ENCODE measurements at regions not wholly inside any gene's neighbourhood (a gene's known extent, or its start where the extent isn't known, plus 50 kb on each side); places are given as distances from the start of the nearest gene placed in this dataset.

DNA sequence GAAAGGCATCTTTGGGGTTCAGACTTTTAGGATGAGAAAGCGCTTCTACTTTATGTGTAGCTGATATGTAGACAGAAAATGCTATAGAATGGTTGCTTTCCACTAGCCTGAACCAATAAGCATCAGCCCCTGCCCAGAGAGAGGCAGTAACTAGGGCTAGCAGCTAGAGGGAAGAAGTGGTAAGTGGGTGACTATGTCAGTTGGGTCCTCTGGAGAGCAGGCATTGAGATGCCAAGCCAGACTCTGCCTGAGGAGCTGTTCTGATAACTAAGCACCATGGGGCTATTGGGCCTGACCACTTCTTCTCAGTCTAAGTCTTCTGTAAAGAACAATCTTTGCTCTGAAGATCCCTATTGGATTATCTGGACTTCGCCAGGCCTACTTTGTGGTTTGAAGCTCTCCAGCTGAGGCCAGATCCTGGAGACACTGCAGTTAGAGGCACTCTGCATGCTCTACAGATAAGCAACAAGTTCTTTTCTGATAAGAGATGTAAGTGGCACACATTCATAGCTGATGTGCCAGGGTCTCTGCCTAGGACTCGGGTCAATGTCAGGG lies 146.1 kb downstream of the RBM46 start:
- intact Hi-C loops (cut with micrococcal nuclease; ENCODE audit: unreplicated experiment): loop anchor here (10.0 kb wide), 1 partner anchor 292 kb away; no protein-coding TSS in a partner anchor
- Mint-ChIP-seq H3K36me3 (ENCODE audit: insufficient read depth, unreplicated experiment) (no peaks in the 10 kb centered on the region), H3K4me3 (ENCODE audit: low read depth, unreplicated experiment) (no peak overlapping the region), H3K9me3 (ENCODE audit: low read depth, unreplicated experiment) (no peaks in the 10 kb centered on the region), H3K27me3 (ENCODE audit: unreplicated experiment) (no peaks in the 10 kb centered on the region), H3K4me1 (ENCODE audit: low read depth, unreplicated experiment) (no peaks in the 10 kb centered on the region), H3K27ac (ENCODE audit: unreplicated experiment) (no peak overlapping the region)
- no peak for DNase-seq
- CTCF ChIA-PET: no interaction called here
- BruUV-seq (replicated peaks): no TSS peak
- TF ChIP-seq, protein P1, sequence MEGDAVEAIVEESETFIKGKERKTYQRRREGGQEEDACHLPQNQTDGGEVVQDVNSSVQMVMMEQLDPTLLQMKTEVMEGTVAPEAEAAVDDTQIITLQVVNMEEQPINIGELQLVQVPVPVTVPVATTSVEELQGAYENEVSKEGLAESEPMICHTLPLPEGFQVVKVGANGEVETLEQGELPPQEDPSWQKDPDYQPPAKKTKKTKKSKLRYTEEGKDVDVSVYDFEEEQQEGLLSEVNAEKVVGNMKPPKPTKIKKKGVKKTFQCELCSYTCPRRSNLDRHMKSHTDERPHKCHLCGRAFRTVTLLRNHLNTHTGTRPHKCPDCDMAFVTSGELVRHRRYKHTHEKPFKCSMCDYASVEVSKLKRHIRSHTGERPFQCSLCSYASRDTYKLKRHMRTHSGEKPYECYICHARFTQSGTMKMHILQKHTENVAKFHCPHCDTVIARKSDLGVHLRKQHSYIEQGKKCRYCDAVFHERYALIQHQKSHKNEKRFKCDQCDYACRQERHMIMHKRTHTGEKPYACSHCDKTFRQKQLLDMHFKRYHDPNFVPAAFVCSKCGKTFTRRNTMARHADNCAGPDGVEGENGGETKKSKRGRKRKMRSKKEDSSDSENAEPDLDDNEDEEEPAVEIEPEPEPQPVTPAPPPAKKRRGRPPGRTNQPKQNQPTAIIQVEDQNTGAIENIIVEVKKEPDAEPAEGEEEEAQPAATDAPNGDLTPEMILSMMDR (IDR thresholded peaks at IDR 0.05; ENCODE audit: unreplicated experiment): no peak

DNA sequence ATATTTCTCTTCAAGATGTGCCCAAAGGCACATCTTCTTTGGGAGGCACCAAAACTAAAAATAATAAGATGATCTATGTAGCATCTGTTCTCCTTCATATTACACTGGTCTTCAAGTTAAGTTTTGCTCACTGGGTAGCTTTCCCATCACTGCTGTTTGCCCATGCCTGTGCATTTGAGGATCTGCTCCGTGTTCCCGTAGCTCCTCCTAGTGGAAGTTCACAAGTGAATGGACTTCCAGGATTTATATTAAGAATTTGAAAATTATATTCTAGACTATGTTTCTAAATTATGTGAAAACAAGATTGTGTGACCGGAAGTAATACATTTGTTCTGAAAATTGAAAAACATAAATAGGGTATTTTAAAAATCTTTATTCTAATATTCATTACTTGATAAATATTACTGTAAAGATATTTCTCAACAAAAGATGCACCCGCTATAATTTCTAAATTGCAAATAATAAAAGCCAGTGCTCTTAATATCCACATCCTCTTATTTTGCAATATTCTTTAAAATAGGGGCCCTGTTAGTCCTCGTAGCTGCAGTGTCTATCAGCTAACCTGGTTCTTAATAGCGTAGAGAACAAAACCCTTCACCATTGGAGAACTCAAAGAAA lies 147.7 kb downstream of the RBM46 start:
- intact Hi-C loops (cut with micrococcal nuclease; ENCODE audit: unreplicated experiment): loop anchor here (1.0 to 10.0 kb wide), 3 partner anchors 74 to 294 kb away; no protein-coding TSS in a partner anchor
- H3K9me3 Mint-ChIP-seq (ENCODE audit: low read depth, unreplicated experiment): no peaks in the 10 kb centered on the region
- no TSS peak for BruUV-seq (replicated peaks)
- CTCF ChIA-PET: interaction anchor here (0.8 to 1.4 kb wide), 4 partner anchors 73 to 242 kb away, joined by 3 to 7 read pairs (median 4); no protein-coding TSS in a partner anchor
- no peak overlapping the region for H3K4me3 Mint-ChIP-seq (ENCODE audit: low read depth, unreplicated experiment)
- TF ChIP-seq, protein P1 (IDR thresholded peaks at IDR 0.05; ENCODE audit: unreplicated experiment): peak; percentile 37
- no peaks in the 10 kb centered on the region for H3K4me1 Mint-ChIP-seq (ENCODE audit: low read depth, unreplicated experiment)
- peak; percentile 34 for DNase-seq
- no peaks in the 10 kb centered on the region for H3K36me3 Mint-ChIP-seq (ENCODE audit: insufficient read depth, unreplicated experiment)
- no peaks in the 10 kb centered on the region for H3K27me3 Mint-ChIP-seq (ENCODE audit: unreplicated experiment)
- no peak overlapping the region for H3K27ac Mint-ChIP-seq (ENCODE audit: unreplicated experiment)

DNA sequence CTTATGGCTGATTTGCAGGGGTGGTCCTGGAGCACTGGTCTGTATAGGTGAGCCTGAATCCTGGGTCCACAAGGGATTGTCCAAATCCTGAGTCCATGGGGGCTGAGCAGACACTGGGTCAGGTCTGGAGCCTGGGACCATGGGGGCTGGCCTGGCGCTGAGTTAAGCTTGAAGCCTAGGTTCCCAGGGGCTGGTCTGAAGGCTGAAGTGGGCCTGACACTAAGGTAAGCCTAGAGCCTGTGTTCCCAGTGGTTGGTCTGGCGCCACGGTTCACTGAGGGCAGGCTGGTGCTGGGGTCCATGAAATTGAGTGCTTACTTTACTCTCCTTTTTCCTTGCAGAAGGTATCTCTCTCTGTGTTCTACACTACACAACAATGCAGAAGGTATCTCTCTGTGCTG lies 155.8 kb downstream of the RBM46 start:
- Mint-ChIP-seq H3K4me3 (ENCODE audit: low read depth, unreplicated experiment) (no peak overlapping the region), H3K27me3 (ENCODE audit: unreplicated experiment) (no peaks in the 10 kb centered on the region), H3K27ac (ENCODE audit: unreplicated experiment) (no peak overlapping the region), H3K9me3 (ENCODE audit: low read depth, unreplicated experiment) (peaks cover 3% of the 10 kb centered on the region), H3K4me1 (ENCODE audit: low read depth, unreplicated experiment) (no peaks in the 10 kb centered on the region), H3K36me3 (ENCODE audit: insufficient read depth, unreplicated experiment) (no peaks in the 10 kb centered on the region)
- no peak for DNase-seq
- CTCF ChIA-PET: no interaction called here
- BruUV-seq (replicated peaks): no TSS peak
- TF ChIP-seq, protein P1 (IDR thresholded peaks at IDR 0.05; ENCODE audit: unreplicated experiment): no peak
- intact Hi-C loops (cut with micrococcal nuclease; ENCODE audit: unreplicated experiment): loop anchor here (10.0 kb wide), 1 partner anchor 382 kb away; the partner anchor contains the start of gene PLRG1

DNA sequence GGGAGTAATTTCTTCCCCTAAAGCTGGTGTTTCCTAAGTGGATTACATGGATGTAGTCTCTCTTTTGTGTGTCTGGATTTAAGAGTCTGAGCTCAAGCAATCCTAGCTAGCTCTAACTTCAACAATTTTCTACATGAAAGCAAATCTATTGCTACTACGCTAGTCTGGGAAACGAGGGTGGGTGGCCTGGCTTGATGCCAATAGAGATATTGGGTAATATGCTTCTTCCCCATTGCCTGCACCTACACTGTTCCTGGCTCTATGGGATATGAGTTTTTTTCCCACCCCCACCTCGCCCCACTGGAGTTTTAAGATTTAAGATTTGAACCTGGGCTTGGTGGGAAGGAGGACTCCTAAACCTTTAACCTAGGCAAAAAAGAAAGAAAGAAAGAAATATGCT lies 158.8 kb downstream of the RBM46 start:
- H3K9me3 Mint-ChIP-seq (ENCODE audit: low read depth, unreplicated experiment): peaks cover 3% of the 10 kb centered on the region
- DNase-seq: no peak
- H3K27ac Mint-ChIP-seq (ENCODE audit: unreplicated experiment): no peak overlapping the region
- no TSS peak for BruUV-seq (replicated peaks)
- H3K4me1 Mint-ChIP-seq (ENCODE audit: low read depth, unreplicated experiment): no peaks in the 10 kb centered on the region
- TF ChIP-seq, protein P1 (IDR thresholded peaks at IDR 0.05; ENCODE audit: unreplicated experiment): no peak
- CTCF ChIA-PET: no interaction called here
- intact Hi-C loops (cut with micrococcal nuclease; ENCODE audit: unreplicated experiment): loop anchor here (10.0 kb wide), 1 partner anchor 385 kb away; the partner anchor contains the start of gene PLRG1
- no peaks in the 10 kb centered on the region for H3K36me3 Mint-ChIP-seq (ENCODE audit: insufficient read depth, unreplicated experiment)
- no peak overlapping the region for H3K4me3 Mint-ChIP-seq (ENCODE audit: low read depth, unreplicated experiment)
- H3K27me3 Mint-ChIP-seq (ENCODE audit: unreplicated experiment): no peaks in the 10 kb centered on the region
